Keratinocyte (primary cell): ENCODE measurements at regions not wholly inside any gene's neighbourhood (a gene's known extent, or its start where the extent isn't known, plus 50 kb on each side); places are given as distances from the start of the nearest gene placed in this dataset.

Experiments used
- CTCF ChIP-seq, 3 experiments: IDR thresholded peaks in 1 of 3; conservative IDR thresholded peaks in 1 of 3; optimal IDR thresholded peaks in 1 of 3; 2 replicates in 2 of 3; 3 replicates in 1 of 3; pipeline versions ENCODE3 to v1.5.1; 2011; ENCODE audit warnings: low read length in 3 of 3, mild to moderate bottlenecking in 3 of 3, moderate library complexity in 2 of 3, control low read depth in 1 of 3, inconsistent platforms in 1 of 3; ENCODE audit not compliant: insufficient read depth in 2 of 3; ENCODE audit errors: extremely low read depth in 1 of 3
- EZH2 ChIP-seq: IDR thresholded peaks from one replicate; pipeline ENCODE4 v1.6.1; 2012; ENCODE audit warnings: inconsistent platforms, mild to moderate bottlenecking, low read length, moderate library complexity

- TF ChIP-seq CTCF (optimal IDR thresholded peaks at IDR 0.05 in 1 of 3, IDR thresholded peaks at IDR 0.05 in 1 of 3, conservative IDR thresholded peaks at IDR 0.05 in 1 of 3; ENCODE audit: extremely low read depth in 1 of 3, insufficient read depth in 2 of 3, low read length in 3 of 3) (no peak), EZH2 (no peak)
These were observed 451.3 kb downstream of the SHQ1 start for GRCh38 chr3:72396899-72397298.
